KMS-11 (cell line): ENCODE measurements at regions not wholly inside any gene's neighbourhood (a gene's known extent, or its start where the extent isn't known, plus 50 kb on each side); places are given as distances from the start of the nearest gene placed in this dataset.

Source experiments
- H2AFZ ChIP-seq: fragments of 200-600 bp; sonication (generic); 2 replicates; pipeline ENCODE4 v1.6.1; 2016; ENCODE audit warnings: antibody characterized with exemption, mixed run types, low read depth
- H3K27ac ChIP-seq: fragments of 200-600 bp; sonication (generic); 2 replicates; pipeline ENCODE4 v1.6.1; 2016; ENCODE audit warnings: mild to moderate bottlenecking, mixed run types
- H3K27me3 ChIP-seq: fragments of 200-600 bp; sonication (generic); 2 replicates; pipeline ENCODE4 v1.6.1; 2017; ENCODE audit warnings: mild to moderate bottlenecking, low read depth, mixed run types, moderate library complexity; ENCODE audit not compliant: insufficient read depth
- H3K36me3 ChIP-seq: fragments of 200-600 bp; sonication (generic); 2 replicates; pipeline ENCODE4 v1.6.1; 2017; ENCODE audit warnings: mild to moderate bottlenecking, mixed run types; ENCODE audit not compliant: insufficient read depth
- H3K4me1 ChIP-seq: fragments of 200-600 bp; sonication (generic); 2 replicates; pipeline ENCODE4 v1.6.1; 2016; ENCODE audit warnings: mild to moderate bottlenecking, low read depth, mixed run types; ENCODE audit not compliant: poor library complexity, severe bottlenecking
- H3K4me2 ChIP-seq: fragments of 200-600 bp; sonication (generic); 2 replicates; pipeline ENCODE4 v1.7.0; 2016; ENCODE audit warnings: mild to moderate bottlenecking, mixed run types
- H3K4me3 ChIP-seq: fragments of 200-600 bp; sonication (generic); IDR thresholded peaks from 2 replicates; pipeline ENCODE4 v1.6.1; 2017; ENCODE audit warnings: low read depth, low read length, mixed read lengths; ENCODE audit not compliant: insufficient read depth
- H3K79me2 ChIP-seq: fragments of 200-600 bp; sonication (generic); 2 replicates; pipeline ENCODE4 v1.6.1; 2016; ENCODE audit warnings: low read depth, mixed run types; ENCODE audit not compliant: insufficient read depth
- H3K9ac ChIP-seq: fragments of 200-600 bp; sonication (generic); 2 replicates; pipeline ENCODE4 v1.6.1; 2016; ENCODE audit warnings: mild to moderate bottlenecking, mixed run types
- H4K20me1 ChIP-seq: fragments of 200-600 bp; sonication (generic); 2 replicates; pipeline ENCODE4 v1.6.1; 2016; ENCODE audit warnings: mild to moderate bottlenecking, mixed run types; ENCODE audit not compliant: insufficient read depth
- TF ChIP-seq, protein P1 (sequence below): fragments of 200-600 bp; sonication (generic); conservative IDR thresholded peaks from 2 replicates; pipeline ENCODE4 v1.6.1; 2017; ENCODE audit warnings: low read depth, mild to moderate bottlenecking, antibody characterized with exemption, low read length, moderate library complexity, mixed read lengths

GRCh38 chr13:90256746-90257145, 1090.7 kb upstream of the MIR17HG start:
- H3K27me3 ChIP-seq, result no peaks in the 10 kb centered on the region
- TF ChIP-seq, protein P1, sequence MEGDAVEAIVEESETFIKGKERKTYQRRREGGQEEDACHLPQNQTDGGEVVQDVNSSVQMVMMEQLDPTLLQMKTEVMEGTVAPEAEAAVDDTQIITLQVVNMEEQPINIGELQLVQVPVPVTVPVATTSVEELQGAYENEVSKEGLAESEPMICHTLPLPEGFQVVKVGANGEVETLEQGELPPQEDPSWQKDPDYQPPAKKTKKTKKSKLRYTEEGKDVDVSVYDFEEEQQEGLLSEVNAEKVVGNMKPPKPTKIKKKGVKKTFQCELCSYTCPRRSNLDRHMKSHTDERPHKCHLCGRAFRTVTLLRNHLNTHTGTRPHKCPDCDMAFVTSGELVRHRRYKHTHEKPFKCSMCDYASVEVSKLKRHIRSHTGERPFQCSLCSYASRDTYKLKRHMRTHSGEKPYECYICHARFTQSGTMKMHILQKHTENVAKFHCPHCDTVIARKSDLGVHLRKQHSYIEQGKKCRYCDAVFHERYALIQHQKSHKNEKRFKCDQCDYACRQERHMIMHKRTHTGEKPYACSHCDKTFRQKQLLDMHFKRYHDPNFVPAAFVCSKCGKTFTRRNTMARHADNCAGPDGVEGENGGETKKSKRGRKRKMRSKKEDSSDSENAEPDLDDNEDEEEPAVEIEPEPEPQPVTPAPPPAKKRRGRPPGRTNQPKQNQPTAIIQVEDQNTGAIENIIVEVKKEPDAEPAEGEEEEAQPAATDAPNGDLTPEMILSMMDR, result no peak

GRCh38 chr13:90258129-90258528, 1089.4 kb upstream of the MIR17HG start:
- no peak overlapping the region for H3K4me3 ChIP-seq
- no peaks in the 10 kb centered on the region for H3K4me1 ChIP-seq
- H2AFZ ChIP-seq, result no peak overlapping the region
- TF ChIP-seq, protein P1, result no peak
- H3K4me2 ChIP-seq, result no peak overlapping the region
- no peak overlapping the region for H3K9ac ChIP-seq
- no peaks in the 10 kb centered on the region for H4K20me1 ChIP-seq
- H3K27ac ChIP-seq, result no peak overlapping the region
- H3K79me2 ChIP-seq, result no peaks in the 10 kb centered on the region
- no peaks in the 10 kb centered on the region for H3K27me3 ChIP-seq
- H3K36me3 ChIP-seq, result no peaks in the 10 kb centered on the region

More at GRCh38 chr13:90256746-90257145, 1090.7 kb upstream of the MIR17HG start:
- H3K9ac ChIP-seq, result no peak overlapping the region
- no peaks in the 10 kb centered on the region for H3K79me2 ChIP-seq
- H3K4me2 ChIP-seq, result no peak overlapping the region
- no peak overlapping the region for H2AFZ ChIP-seq
- no peaks in the 10 kb centered on the region for H4K20me1 ChIP-seq
- no peaks in the 10 kb centered on the region for H3K4me1 ChIP-seq
- H3K36me3 ChIP-seq, result no peaks in the 10 kb centered on the region
- no peak overlapping the region for H3K27ac ChIP-seq
- H3K4me3 ChIP-seq, result no peak overlapping the region

GRCh38 chr13:90261343-90261742, 1086.1 kb upstream of the MIR17HG start:
- Histone ChIP-seq H3K36me3 (no peaks in the 10 kb centered on the region), H2AFZ (no peak overlapping the region), H3K4me1 (no peaks in the 10 kb centered on the region), H3K4me2 (no peak overlapping the region), H3K27ac (no peak overlapping the region), H4K20me1 (no peaks in the 10 kb centered on the region), H3K79me2 (no peaks in the 10 kb centered on the region), H3K4me3 (no peak overlapping the region), H3K27me3 (no peaks in the 10 kb centered on the region), H3K9ac (no peak overlapping the region)
- TF ChIP-seq, protein P1, result no peak

DNA sequence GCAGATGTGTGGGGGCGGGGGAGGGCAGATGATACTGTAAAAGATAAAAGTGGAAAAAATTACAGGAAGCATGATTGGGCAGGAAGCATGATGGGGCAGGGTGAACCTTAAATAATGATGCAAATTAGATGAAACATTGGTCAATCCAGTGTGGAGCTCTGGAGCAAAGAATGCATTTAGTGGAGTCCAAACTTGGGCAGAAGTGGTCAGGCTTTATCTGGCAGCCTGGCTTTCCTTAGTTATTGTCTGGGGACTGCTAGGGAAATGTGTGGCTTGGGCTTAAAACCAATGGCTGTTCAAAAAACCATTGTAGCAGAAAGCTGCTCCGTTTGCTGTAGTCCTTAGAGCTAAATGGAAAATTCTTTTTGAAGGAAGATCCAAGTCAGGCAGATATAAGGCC, 1077.3 kb upstream of the MIR17HG start:
- TF ChIP-seq, protein P1, result no peak
- Histone ChIP-seq H3K27me3 (no peaks in the 10 kb centered on the region), H4K20me1 (no peaks in the 10 kb centered on the region), H3K27ac (no peak overlapping the region), H3K4me2 (no peak overlapping the region), H3K9ac (no peak overlapping the region), H3K4me1 (no peaks in the 10 kb centered on the region), H3K79me2 (no peaks in the 10 kb centered on the region), H2AFZ (no peak overlapping the region), H3K4me3 (no peak overlapping the region), H3K36me3 (no peaks in the 10 kb centered on the region)
